MCF 10A (cell line): ENCODE measurements at regions not wholly inside any gene's neighbourhood (a gene's known extent, or its start where the extent isn't known, plus 50 kb on each side); places are given as distances from the start of the nearest gene placed in this dataset.
A peak's percentile ranks its signal among the peaks of the same experiment; 100 is the strongest.

Experiments used
- BruUV-seq: library from RNA; stranded (reverse); fragments of 400-500 nt; replicated peaks from 2 replicates; lab custom pipeline; 2021; lab: Mats Ljungman, UMichigan
- CTCF ChIA-PET: fragments of 300-600 bp; sonication (Branson Sonifier 250); formaldehyde crosslinking; extraction: SDS; loops from one replicate; lab custom pipeline; 2021; ENCODE audit warnings: antibody characterized with exemption, inconsistent platforms; lab: Yijun Ruan, JAX
- POLR2A ChIA-PET: fragments of 300-600, 350-650 bp; sonication (Branson Sonifier 250); formaldehyde crosslinking; extraction: SDS; loops from one replicate; lab custom pipeline; 2020; ENCODE audit warnings: antibody characterized with exemption, inconsistent platforms; lab: Yijun Ruan, JAX
- DNase-seq: peaks from one replicate; pipeline ENCODE4 v3.0.0-alpha.2; 2018; ENCODE audit not compliant: unreplicated experiment
- H3K27ac Mint-ChIP-seq: one replicate; pipeline ENCODE4 v1.8.0; 2022; ENCODE audit warnings: mild to moderate bottlenecking, low read depth, mixed read lengths; ENCODE audit not compliant: unreplicated experiment
- H3K27me3 Mint-ChIP-seq: one replicate; pipeline ENCODE4 v1.8.0; 2022; ENCODE audit warnings: mixed read lengths; ENCODE audit not compliant: insufficient read depth, unreplicated experiment
- H3K36me3 Mint-ChIP-seq: one replicate; pipeline ENCODE4 v1.8.0; 2022; ENCODE audit warnings: mild to moderate bottlenecking, moderate library complexity, mixed read lengths; ENCODE audit not compliant: insufficient read depth, unreplicated experiment
- H3K4me1 Mint-ChIP-seq: one replicate; pipeline ENCODE4 v1.8.0; 2022; ENCODE audit warnings: mixed read lengths; ENCODE audit not compliant: insufficient read depth, unreplicated experiment
- H3K4me3 Mint-ChIP-seq: one replicate; pipeline ENCODE4 v1.8.0; 2022; ENCODE audit warnings: mild to moderate bottlenecking, moderate library complexity, mixed read lengths; ENCODE audit not compliant: unreplicated experiment
- H3K9me3 Mint-ChIP-seq: one replicate; pipeline ENCODE4 v1.8.0; 2022; ENCODE audit warnings: mixed read lengths; ENCODE audit not compliant: unreplicated experiment
- CTCF ChIP-seq: fragments of 200-600 bp; IDR thresholded peaks from one replicate; pipeline ENCODE4 v1.8.0; 2022; ENCODE audit warnings: antibody characterized with exemption, mild to moderate bottlenecking; ENCODE audit not compliant: unreplicated experiment
- intact Hi-C: fragments of 100-400 bp; cut with micrococcal nuclease; formaldehyde crosslinking; loops from 2 replicates; pipeline ENCODE4 v1.14.1; 2022

GRCh38 chr12:24731596-24731995 lies 217.3 kb downstream of the BCAT1 start:
- BruUV-seq: no TSS peak
- H3K9me3 Mint-ChIP-seq: no peaks in the 10 kb centered on the region
- TF ChIP-seq CTCF: no peak

GRCh38 chr12:24730489-24730896 lies 218.4 kb downstream of the BCAT1 start:
- H3K4me1 Mint-ChIP-seq: no peaks in the 10 kb centered on the region
- POLR2A ChIA-PET: no interaction called here
- no peak for DNase-seq
- CTCF ChIA-PET: interaction anchor here (1.1 to 1.9 kb wide), 2 partner anchors 9 to 48 kb away, joined by 3 to 9 read pairs; no protein-coding TSS in a partner anchor
- no peaks in the 10 kb centered on the region for H3K36me3 Mint-ChIP-seq
- H3K27me3 Mint-ChIP-seq: no peaks in the 10 kb centered on the region
- no peak overlapping the region for H3K27ac Mint-ChIP-seq
- no peak overlapping the region for H3K4me3 Mint-ChIP-seq
- TF ChIP-seq CTCF: no peak
- H3K9me3 Mint-ChIP-seq: no peaks in the 10 kb centered on the region
- BruUV-seq: no TSS peak
- intact Hi-C loops: no loop called here

More at GRCh38 chr12:24731596-24731995, 217.3 kb downstream of the BCAT1 start:
- no peaks in the 10 kb centered on the region for H3K27me3 Mint-ChIP-seq
- H3K4me1 Mint-ChIP-seq: no peaks in the 10 kb centered on the region
- no peak overlapping the region for H3K4me3 Mint-ChIP-seq
- DNase-seq: no peak
- ChIA-PET CTCF (interaction anchor here (0.5 to 1.9 kb wide), 4 partner anchors 10 to 1858 kb away, joined by 3 to 9 read pairs (median 3); no protein-coding TSS in a partner anchor), POLR2A (no interaction called here)
- intact Hi-C loops: no loop called here
- no peaks in the 10 kb centered on the region for H3K36me3 Mint-ChIP-seq
- H3K27ac Mint-ChIP-seq: no peak overlapping the region

- intact Hi-C loops: loop anchor here (1.0 to 5.0 kb wide), 5 partner anchors 108 to 717 kb away; no protein-coding TSS in a partner anchor
- no peaks in the 10 kb centered on the region for H3K9me3 Mint-ChIP-seq
- H3K4me3 Mint-ChIP-seq: no peak overlapping the region
- POLR2A ChIA-PET: no interaction called here
- CTCF ChIA-PET: interaction anchor here (0.6 to 1.3 kb wide), 2 partner anchors 51 to 368 kb away, joined by 3 to 4 read pairs; no protein-coding TSS in a partner anchor
- H3K36me3 Mint-ChIP-seq: no peaks in the 10 kb centered on the region
- no peaks in the 10 kb centered on the region for H3K27me3 Mint-ChIP-seq
- H3K27ac Mint-ChIP-seq: no peak overlapping the region
- no peaks in the 10 kb centered on the region for H3K4me1 Mint-ChIP-seq
- no TSS peak for BruUV-seq
- no peak for TF ChIP-seq CTCF
- DNase-seq: no peak
Measured at GRCh38 chr12:24728826-24729225, 220.1 kb downstream of the BCAT1 start.

- DNase-seq: peak; percentile 45
- H3K36me3 Mint-ChIP-seq: no peaks in the 10 kb centered on the region
- CTCF ChIA-PET: interaction anchor here (0.6 to 0.8 kb wide), 3 partner anchors 281 to 1521 kb away, joined by 3 to 4 read pairs (median 3); no protein-coding TSS in a partner anchor
Measured at GRCh38 chr12:24728366-24728765, 220.5 kb downstream of the BCAT1 start.

More at GRCh38 chr12:24728366-24728765, 220.5 kb downstream of the BCAT1 start:
- Mint-ChIP-seq H3K9me3 (no peaks in the 10 kb centered on the region), H3K4me3 (no peak overlapping the region), H3K27me3 (no peaks in the 10 kb centered on the region), H3K4me1 (no peaks in the 10 kb centered on the region), H3K27ac (no peak overlapping the region)
- peak; percentile 52 for TF ChIP-seq CTCF
- intact Hi-C loops: loop anchor here (1.0 to 5.0 kb wide), 5 partner anchors 108 to 716 kb away; no protein-coding TSS in a partner anchor
- no TSS peak for BruUV-seq
- POLR2A ChIA-PET: no interaction called here
